ENCODE measurements at regions not wholly inside any gene's neighbourhood (a gene's known extent, or its start where the extent isn't known, plus 50 kb on each side); places are given as distances from the start of the nearest gene placed in this dataset.

GRCh38 chr10:28914701-28915100 is 237.4 kb downstream of the BAMBI start:
- TF ChIP-seq CTCF (tag by site-specific recombination; IDR thresholded peaks at IDR 0.05), result no peak
- TF ChIP-seq ZXDB (tag by site-specific recombination; IDR thresholded peaks at IDR 0.05), result no peak
- no peak for TF ChIP-seq YY1 (tag by site-specific recombination; IDR thresholded peaks at IDR 0.05)
- TF ChIP-seq TRIM28 (IDR thresholded peaks at IDR 0.05; ENCODE audit: borderline replicate concordance, low read length), result no peak
- no peak for TF ChIP-seq ZSCAN23 (tag by site-specific recombination; IDR thresholded peaks at IDR 0.05)
